GM12878 (cell line): ENCODE measurements at regions not wholly inside any gene's neighbourhood (a gene's known extent, or its start where the extent isn't known, plus 50 kb on each side); places are given as distances from the start of the nearest gene placed in this dataset.

Experiments used
- ATAC-seq: fragments of 200-7000 bp; cut with Tn5 transposase; 3 replicates; pipeline ENCODE4 v1.9.1; 2020; ENCODE audit warnings: mild to moderate bottlenecking, moderate library complexity
- BruUV-seq: library from RNA; stranded (reverse); fragments of 400-500 nt; replicated peaks from 2 replicates; lab custom pipeline; 2021; lab: Mats Ljungman, UMichigan
- CTCF ChIA-PET: fragments of 300-600 bp; sonication (Branson Sonifier 250); formaldehyde crosslinking; extraction: SDS; loops from one replicate; lab custom pipeline; 2021; ENCODE audit warnings: inconsistent platforms; lab: Yijun Ruan, JAX
- POLR2A ChIA-PET: fragments of 350-600 bp; formaldehyde crosslinking; extraction: SDS; loops from one replicate; lab custom pipeline; 2021; ENCODE audit warnings: inconsistent platforms; lab: Charles Lee
- RAD21 ChIA-PET: fragments of 300-600 bp; sonication (Branson Sonifier 250); formaldehyde crosslinking; loops from one replicate; lab custom pipeline; 2023; ENCODE audit warnings: antibody characterized with exemption; ENCODE audit not compliant: unreplicated experiment; lab: Charles Lee
- SMC1A ChIA-PET: fragments of 300-600 bp; sonication (Branson Sonifier 250); formaldehyde crosslinking; loops from one replicate; lab custom pipeline; 2023; ENCODE audit not compliant: unreplicated experiment, uncharacterized antibody; lab: Charles Lee
- DNase-seq: peaks from one replicate; pipeline ENCODE4 v3.0.0-alpha.2; 2011; ENCODE audit warnings: low read depth, low spot score
- FAIRE-seq: peaks from 3 replicates; lab custom pipeline; 2011; peaks lifted over from hg19 to GRCh38; lab: Jason Lieb, UNC
- H2AFZ ChIP-seq: 2 replicates; pipeline ENCODE4 v1.6.0; 2011; ENCODE audit warnings: low read depth, low read length, control low read depth; ENCODE audit not compliant: control insufficient read depth
- H3K27ac ChIP-seq: 2 replicates; pipeline ENCODE4 v1.5.1; 2011; ENCODE audit warnings: control low read depth; ENCODE audit not compliant: control insufficient read depth, insufficient read depth
- H3K27me3 ChIP-seq, 2 experiments: replicated peaks in 1 of 2; 2 replicates each; pipeline versions ENCODE4 v1.6.0 to v1.6.1; 2011; ENCODE audit warnings: low read length in 1 of 2; ENCODE audit not compliant: control insufficient read depth in 2 of 2, insufficient read depth in 2 of 2
- H3K36me3 ChIP-seq, 2 experiments: 2 replicates each; pipeline ENCODE4 v1.5.1; 2011; ENCODE audit warnings: low read length in 1 of 2; ENCODE audit not compliant: control insufficient read depth in 2 of 2, insufficient read depth in 2 of 2
- H3K4me1 ChIP-seq: 2 replicates; pipeline ENCODE4 v1.6.1; 2011; ENCODE audit warnings: mild to moderate bottlenecking, low read length, moderate library complexity, mixed read lengths; ENCODE audit not compliant: control insufficient read depth, insufficient read depth
- H3K4me2 ChIP-seq: 2 replicates; pipeline ENCODE4 v1.6.0; 2011; ENCODE audit warnings: control low read depth; ENCODE audit not compliant: control insufficient read depth, insufficient read depth
- H3K4me3 ChIP-seq: fragments of 200-600 bp; sonication (generic); 2 replicates; pipeline ENCODE4 v1.5.1; 2016
- H3K79me2 ChIP-seq: 2 replicates; pipeline ENCODE4 v1.6.0; 2011; ENCODE audit warnings: low read length; ENCODE audit not compliant: control insufficient read depth, insufficient read depth
- H3K9ac ChIP-seq: 2 replicates; pipeline ENCODE4 v1.8.0; 2011; ENCODE audit warnings: low read length, control low read depth, mixed read lengths; ENCODE audit not compliant: control insufficient read depth, insufficient read depth
- H3K9me3 ChIP-seq: replicated peaks from 3 replicates; pipeline ENCODE4 v1.5.1; 2011; ENCODE audit warnings: mild to moderate bottlenecking, low read length; ENCODE audit not compliant: control insufficient read depth, insufficient read depth
- H4K20me1 ChIP-seq: 2 replicates; pipeline ENCODE4 v1.6.0; 2011; ENCODE audit not compliant: control insufficient read depth, insufficient read depth
- BACH1 ChIP-seq: fragments of 450-650 bp; IDR thresholded peaks from 2 replicates; pipeline ENCODE4 v1.6.1; 2017; ENCODE audit warnings: mild to moderate bottlenecking, borderline replicate concordance
- NFIC ChIP-seq: IDR thresholded peaks from 2 replicates; pipeline ENCODE4 v1.6.1; 2012; ENCODE audit warnings: low read depth, mild to moderate bottlenecking, inconsistent platforms, low read length, moderate library complexity
- NFYA ChIP-seq: IDR thresholded peaks from 2 replicates; pipeline ENCODE4 v1.6.1; 2011; ENCODE audit warnings: low read depth, mild to moderate bottlenecking, low read length, improper control_type of control experiment, borderline replicate concordance
- PAX8 ChIP-seq: fragments of 450-650 bp; IDR thresholded peaks from 2 replicates; pipeline ENCODE4 v1.6.1; 2017; ENCODE audit warnings: mild to moderate bottlenecking, moderate library complexity
- SP1 ChIP-seq: IDR thresholded peaks from one replicate; pipeline ENCODE4 v1.6.1; 2011; ENCODE audit warnings: low read depth, low read length
- ZNF384 ChIP-seq: IDR thresholded peaks from 2 replicates; pipeline ENCODE4 v1.6.1; 2012; ENCODE audit warnings: low read depth, mild to moderate bottlenecking, low read length, improper control_type of control experiment, borderline replicate concordance
- WGBS: methylation state at CpG from one replicate; pipeline ENCODE4 v1.1.6; 2016; ENCODE audit warnings: low lambda C conversion rate; ENCODE audit not compliant: insufficient replicate concordance, insufficient coverage; ENCODE audit errors: missing lambda C conversion rate; 5-methylcytosine and 5-hydroxymethylcytosine counted together
- in situ Hi-C: fragments of 300-500 bp; cut with MboI; formaldehyde crosslinking; loops from 9 replicates; pipeline ENCODE4 v1.14.3; 2018; ENCODE audit warnings: mixed read lengths
- intact Hi-C: fragments of 100-400 bp; cut with micrococcal nuclease; formaldehyde crosslinking; loops from one replicate; pipeline ENCODE4 v1.14.2; 2022; ENCODE audit not compliant: unreplicated experiment
- TF ChIP-seq, protein P1 (sequence below): IDR thresholded peaks from 2 replicates; pipeline ENCODE4 v1.6.1; 2011; ENCODE audit warnings: borderline replicate concordance, low read depth, mild to moderate bottlenecking, moderate library complexity, mixed read lengths, low read length; ENCODE audit not compliant: insufficient read depth; ENCODE audit errors: extremely low read length

DNA sequence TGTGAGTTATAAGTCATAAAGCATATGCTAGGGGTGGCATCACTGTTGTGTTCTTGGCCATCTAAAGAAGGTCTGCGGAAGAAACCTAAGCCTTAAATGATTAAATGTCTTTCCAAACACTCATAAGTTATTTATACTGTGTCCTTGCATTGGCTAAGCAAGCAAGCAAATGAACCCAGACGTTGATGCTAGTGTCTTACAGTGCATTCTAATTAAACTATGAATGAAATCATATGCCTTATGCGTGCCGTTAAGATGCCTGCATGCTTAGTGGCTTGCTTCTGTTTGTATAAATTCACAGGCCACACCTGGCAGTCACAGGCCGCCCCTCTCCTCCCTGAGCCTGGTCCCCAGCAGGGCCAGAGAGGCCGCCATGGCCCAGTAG is 49.9 kb downstream of the RIN2 start:
- H3K36me3 ChIP-seq = no peaks in the 10 kb centered on the region
- H3K79me2 ChIP-seq = no peaks in the 10 kb centered on the region
- intact Hi-C loops (no loop called here), in situ Hi-C loops (no loop called here)
- POLR2A ChIA-PET = no interaction called here
- RAD21 ChIA-PET = interaction anchor here (1.0 to 1.4 kb wide), 2 partner anchors 7 to 125 kb away, joined by 3 to 7 read pairs; no protein-coding TSS in a partner anchor
- no peak overlapping the region for H3K9ac ChIP-seq
- no peak for DNase-seq
- no peak overlapping the region for H3K27ac ChIP-seq
- no peaks in the 10 kb centered on the region for H4K20me1 ChIP-seq
- no peak for ATAC-seq
- H2AFZ ChIP-seq = no peak overlapping the region
- TF ChIP-seq ZNF384 (no peak), SP1 (no peak)
- no peak overlapping the region for H3K4me3 ChIP-seq
- no peaks in the 10 kb centered on the region for H3K4me1 ChIP-seq
- 31% methylated on average over 6 of the region's 6 CpGs for WGBS
- no peaks in the 10 kb centered on the region for H3K9me3 ChIP-seq
- CTCF ChIA-PET = interaction anchor here (0.6 to 2.1 kb wide), 6 partner anchors 8 to 190 kb away, joined by 3 to 8 read pairs (median 4); no protein-coding TSS in a partner anchor
- SMC1A ChIA-PET = interaction anchor here (1.3 to 2.1 kb wide), 4 partner anchors 11 to 114 kb away, joined by 3 to 6 read pairs (median 4); no protein-coding TSS in a partner anchor
- H3K4me2 ChIP-seq = no peak overlapping the region
- no peaks in the 10 kb centered on the region for H3K27me3 ChIP-seq
- no TSS peak for BruUV-seq
- no peak for FAIRE-seq

DNA sequence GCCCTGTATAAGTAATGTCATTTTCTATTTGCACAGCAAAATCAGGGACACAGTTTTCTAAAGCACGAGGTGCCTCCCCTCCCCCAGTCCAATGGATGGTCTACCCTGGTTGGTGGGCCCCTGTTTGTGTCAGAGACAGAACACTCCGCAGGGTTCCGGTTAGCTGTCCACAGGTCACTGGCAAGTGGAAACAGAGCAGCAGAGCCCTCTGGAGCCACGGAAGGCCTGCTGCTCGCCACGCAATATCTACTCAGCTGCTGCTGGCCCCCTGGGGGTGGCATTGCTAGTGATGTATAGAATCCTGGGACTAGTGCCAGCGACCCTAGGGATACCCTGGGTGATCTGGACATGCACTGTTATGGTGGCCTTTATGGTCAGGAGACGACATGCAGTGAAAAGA is 50.4 kb downstream of the RIN2 start:
- Histone ChIP-seq H3K27me3 (no peaks in the 10 kb centered on the region), H3K79me2 (no peaks in the 10 kb centered on the region), H3K27ac (no peak overlapping the region), H3K4me1 (no peaks in the 10 kb centered on the region), H3K9me3 (no peaks in the 10 kb centered on the region)
- in situ Hi-C loops = no loop called here
- intact Hi-C loops = no loop called here
- WGBS = 35% methylated on average over 8 of the region's 8 CpGs
- SMC1A ChIA-PET = interaction anchor here (1.1 to 1.8 kb wide), 3 partner anchors 14 to 29 kb away, joined by 3 to 5 read pairs (median 4); no protein-coding TSS in a partner anchor
- TF ChIP-seq, protein P1, sequence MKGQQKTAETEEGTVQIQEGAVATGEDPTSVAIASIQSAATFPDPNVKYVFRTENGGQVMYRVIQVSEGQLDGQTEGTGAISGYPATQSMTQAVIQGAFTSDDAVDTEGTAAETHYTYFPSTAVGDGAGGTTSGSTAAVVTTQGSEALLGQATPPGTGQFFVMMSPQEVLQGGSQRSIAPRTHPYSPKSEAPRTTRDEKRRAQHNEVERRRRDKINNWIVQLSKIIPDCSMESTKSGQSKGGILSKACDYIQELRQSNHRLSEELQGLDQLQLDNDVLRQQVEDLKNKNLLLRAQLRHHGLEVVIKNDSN = no peak
- TF ChIP-seq PAX8 (no peak), NFYA (no peak), NFIC (no peak), BACH1 (no peak)
- TF ChIP-seq, all 136 proteins: peak for 0
- Histone ChIP-seq H3K4me2 (no peak overlapping the region), H3K4me3 (no peak overlapping the region), H2AFZ (no peak overlapping the region), H4K20me1 (no peaks in the 10 kb centered on the region), H3K36me3 (no peaks in the 10 kb centered on the region), H3K9ac (no peak overlapping the region)
- ChIA-PET RAD21 (interaction anchor here (0.6 kb wide), 1 partner anchor 1168 kb away, joined by 5 read pairs; no protein-coding TSS in a partner anchor), CTCF (interaction anchor here (0.6 to 2.1 kb wide), 5 partner anchors 12 to 189 kb away, joined by 3 to 8 read pairs (median 4); no protein-coding TSS in a partner anchor), POLR2A (no interaction called here)
- no peak for DNase-seq
- ATAC-seq = no peak
- FAIRE-seq = no peak
- no TSS peak for BruUV-seq
